Prostate gland (tissue), 2 donors: ENCODE measurements at regions not wholly inside any gene's neighbourhood (a gene's known extent, or its start where the extent isn't known, plus 50 kb on each side); places are given as distances from the start of the nearest gene placed in this dataset.

Experiments
- POLR2A ChIP-seq: fragments of 450-650 bp; IDR thresholded peaks from one replicate; pipeline ENCODE4 v1.6.1; 2016; ENCODE audit warnings: antibody characterized with exemption, mild to moderate bottlenecking
- POLR2AphosphoS5 ChIP-seq: sonication (generic); formaldehyde crosslinking; IDR thresholded peaks from one replicate; pipeline ENCODE4 v1.6.1; 2017; ENCODE audit warnings: antibody characterized with exemption
- TF ChIP-seq, protein P1 (sequence below), 4 experiments: fragments of 200-600 bp in 2 of 4; fragments of 450-650 bp in 2 of 4; sonication (generic) in 2 of 4; IDR thresholded peaks; 1 replicate in 3 of 4; 2 replicates in 1 of 4; pipeline ENCODE4 v1.5.1; 2016 to 2019; ENCODE audit warnings: antibody characterized with exemption in 4 of 4, mild to moderate bottlenecking in 2 of 4, moderate library complexity in 2 of 4

DNA sequence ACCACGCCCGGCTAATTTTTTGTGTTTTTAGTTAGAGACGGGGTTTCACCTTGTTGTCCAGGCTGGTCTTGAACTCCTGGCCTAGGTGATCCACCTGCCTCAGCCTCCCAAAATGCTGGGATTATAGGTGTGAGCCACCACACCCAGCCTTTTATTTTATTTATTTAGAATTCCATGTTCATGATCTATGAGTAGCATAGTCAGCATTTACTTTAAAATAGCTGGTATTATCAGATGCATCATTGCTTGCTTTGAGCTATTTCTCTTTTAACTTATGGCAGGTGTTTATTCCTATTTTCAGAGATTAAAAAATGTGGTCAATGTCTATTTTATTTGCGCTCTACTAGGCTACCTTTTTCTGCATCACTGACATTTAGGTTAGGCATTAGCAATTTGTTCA is 152.0 kb downstream of the UTRN start:
- TF ChIP-seq, protein P1, sequence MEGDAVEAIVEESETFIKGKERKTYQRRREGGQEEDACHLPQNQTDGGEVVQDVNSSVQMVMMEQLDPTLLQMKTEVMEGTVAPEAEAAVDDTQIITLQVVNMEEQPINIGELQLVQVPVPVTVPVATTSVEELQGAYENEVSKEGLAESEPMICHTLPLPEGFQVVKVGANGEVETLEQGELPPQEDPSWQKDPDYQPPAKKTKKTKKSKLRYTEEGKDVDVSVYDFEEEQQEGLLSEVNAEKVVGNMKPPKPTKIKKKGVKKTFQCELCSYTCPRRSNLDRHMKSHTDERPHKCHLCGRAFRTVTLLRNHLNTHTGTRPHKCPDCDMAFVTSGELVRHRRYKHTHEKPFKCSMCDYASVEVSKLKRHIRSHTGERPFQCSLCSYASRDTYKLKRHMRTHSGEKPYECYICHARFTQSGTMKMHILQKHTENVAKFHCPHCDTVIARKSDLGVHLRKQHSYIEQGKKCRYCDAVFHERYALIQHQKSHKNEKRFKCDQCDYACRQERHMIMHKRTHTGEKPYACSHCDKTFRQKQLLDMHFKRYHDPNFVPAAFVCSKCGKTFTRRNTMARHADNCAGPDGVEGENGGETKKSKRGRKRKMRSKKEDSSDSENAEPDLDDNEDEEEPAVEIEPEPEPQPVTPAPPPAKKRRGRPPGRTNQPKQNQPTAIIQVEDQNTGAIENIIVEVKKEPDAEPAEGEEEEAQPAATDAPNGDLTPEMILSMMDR (IDR thresholded peaks at IDR 0.05), result no peak
- no peak for TF ChIP-seq POLR2A
- TF ChIP-seq POLR2AphosphoS5, result no peak
